K562 (cell line): ENCODE measurements at regions not wholly inside any gene's neighbourhood (a gene's known extent, or its start where the extent isn't known, plus 50 kb on each side); places are given as distances from the start of the nearest gene placed in this dataset.

ENCODE experiments used
- ATAC-seq: fragments of 200-7000 bp; cut with Tn5 transposase; 3 replicates; pipeline ENCODE4 v1.9.1; 2020; ENCODE audit warnings: moderate library complexity
- BruUV-seq: library from RNA; stranded (reverse); fragments of 400-500 nt; replicated peaks from 2 replicates; lab custom pipeline; 2021; lab: Mats Ljungman, UMichigan
- CTCF ChIA-PET: fragments of 300-600 bp; formaldehyde crosslinking; extraction: SDS; loops from one replicate; lab custom pipeline; 2021; ENCODE audit warnings: low intra/inter-chr PET ratio; lab: Yijun Ruan, JAX
- POLR2A ChIA-PET: fragments of 300-600, 350-650 bp; sonication (Branson Sonifier 250); formaldehyde crosslinking; extraction: SDS; loops from one replicate; lab custom pipeline; 2021; ENCODE audit warnings: antibody characterized with exemption, inconsistent platforms; lab: Yijun Ruan, JAX
- DNase-seq, 4 experiments: peaks; one replicate each; pipeline versions ENCODE4 v3.0.0 to v3.0.0-alpha.2; 2011 to 2018; ENCODE audit warnings: low spot score in 3 of 4, mixed read lengths in 3 of 4; ENCODE audit errors: extremely low read depth in 1 of 4
- FAIRE-seq: peaks from 2 replicates; lab custom pipeline; 2011; peaks lifted over from hg19 to GRCh38; lab: Jason Lieb, UNC
- H2AFZ ChIP-seq: 2 replicates; pipeline ENCODE4 v1.6.0; 2011; ENCODE audit warnings: low read depth, low read length, control low read depth, inconsistent platforms
- H3K27ac ChIP-seq: fragments of 200-600 bp; 3 replicates; pipeline ENCODE4 v1.8.0; 2011; ENCODE audit warnings: low read depth, mild to moderate bottlenecking, control low read depth, inconsistent platforms, low read length, moderate library complexity, mixed read lengths; ENCODE audit errors: extremely low read depth
- H3K27me3 ChIP-seq, 2 experiments: fragments of 300-600 bp in 1 of 2; 2 replicates in 1 of 2; 3 replicates in 1 of 2; pipeline versions ENCODE4 v1.6.0 to v1.8.0; 2011; ENCODE audit warnings: inconsistent platforms in 2 of 2, low read length in 2 of 2, mild to moderate bottlenecking in 1 of 2, mixed read lengths in 1 of 2, moderate library complexity in 1 of 2; ENCODE audit not compliant: control insufficient read depth in 2 of 2, insufficient read depth in 2 of 2
- H3K36me3 ChIP-seq: fragments of 300-600 bp; 3 replicates; pipeline ENCODE4 v1.8.0; 2011; ENCODE audit warnings: mild to moderate bottlenecking, low read length, inconsistent platforms; ENCODE audit not compliant: control insufficient read depth, insufficient read depth
- H3K4me1 ChIP-seq, 2 experiments: fragments of 200-600 bp in 1 of 2; replicated peaks in 1 of 2; 2 replicates in 1 of 2; 3 replicates in 1 of 2; pipeline versions ENCODE4 v1.5.1 to v1.8.0; 2011; ENCODE audit warnings: inconsistent platforms in 2 of 2, low read length in 2 of 2, mild to moderate bottlenecking in 1 of 2, mixed read lengths in 1 of 2, moderate library complexity in 1 of 2; ENCODE audit not compliant: control insufficient read depth in 2 of 2, insufficient read depth in 2 of 2
- H3K4me2 ChIP-seq: 2 replicates; pipeline ENCODE4 v1.6.1; 2011; ENCODE audit warnings: low read length, control low read depth, inconsistent platforms, mixed read lengths; ENCODE audit not compliant: insufficient read depth
- H3K4me3 ChIP-seq: fragments of 200-600 bp; sonication (generic), shearing (Covaris generic); 2 replicates; pipeline ENCODE4 v1.5.1; 2016; ENCODE audit warnings: control low read depth, inconsistent platforms
- H3K79me2 ChIP-seq: fragments of 200-600 bp; 3 replicates; pipeline ENCODE4 v1.8.0; 2011; ENCODE audit warnings: low read length, inconsistent platforms; ENCODE audit not compliant: control insufficient read depth, insufficient read depth
- H3K9ac ChIP-seq, 2 experiments: 2 replicates each; pipeline versions ENCODE4 v1.6.0 to v1.6.1; 2011; ENCODE audit warnings: low read depth in 2 of 2, low read length in 2 of 2, control low read depth in 1 of 2, inconsistent platforms in 1 of 2, mild to moderate bottlenecking in 1 of 2, mixed read lengths in 1 of 2; ENCODE audit not compliant: insufficient read depth in 1 of 2
- H3K9me1 ChIP-seq: one replicate; pipeline ENCODE4 v1.6.0; 2011; ENCODE audit warnings: inconsistent platforms, mild to moderate bottlenecking, low read length, moderate library complexity; ENCODE audit not compliant: control insufficient read depth, insufficient read depth
- H3K9me3 ChIP-seq: replicated peaks from 2 replicates; pipeline ENCODE4 v1.5.1; 2011; ENCODE audit warnings: low read depth, low read length, inconsistent platforms; ENCODE audit not compliant: control insufficient read depth, insufficient read depth
- H4K20me1 ChIP-seq: replicated peaks from 2 replicates; pipeline ENCODE4 v1.6.1; 2011; ENCODE audit warnings: low read length, inconsistent platforms, mixed read lengths; ENCODE audit not compliant: control insufficient read depth, insufficient read depth
- BRCA1 ChIP-seq, 2 experiments: fragments of 450-650 bp in 1 of 2; sonication (generic) in 1 of 2; formaldehyde crosslinking in 1 of 2; IDR thresholded peaks; 2 replicates each; pipeline versions ENCODE4 v1.5.0 to v1.6.1; 2017 to 2020; ENCODE audit warnings: mild to moderate bottlenecking in 1 of 2, missing genetic modification reagents in 1 of 2
- FOXP1 ChIP-seq: sonication (generic); formaldehyde crosslinking; IDR thresholded peaks from 2 replicates; pipeline ENCODE4 v1.8.0; 2022; ENCODE audit warnings: mild to moderate bottlenecking, missing genetic modification reagents
- HINFP ChIP-seq: fragments of 450-650 bp; conservative IDR thresholded peaks from 2 replicates; pipeline ENCODE4 v1.6.1; 2016; ENCODE audit warnings: missing genetic modification characterization, low read depth, mild to moderate bottlenecking, control low read depth, missing compliant biosample characterization
- TSC22D4 ChIP-seq: fragments of 450-650 bp; IDR thresholded peaks from 2 replicates; pipeline ENCODE4 v1.6.1; 2016; ENCODE audit warnings: missing genetic modification characterization, missing biosample characterization, control low read depth
- ZBTB8A ChIP-seq: fragments of 450-650 bp; IDR thresholded peaks from 2 replicates; pipeline ENCODE4 v1.6.1; 2018; ENCODE audit warnings: mild to moderate bottlenecking, moderate library complexity; ENCODE audit not compliant: partially characterized antibody
- WGBS: fragments of 100-300 bp; shearing (Covaris generic); methylation state at CpG from one replicate; pipeline ENCODE4 v1.1.6; 2016; ENCODE audit warnings: low coverage, mixed read lengths; ENCODE audit not compliant: insufficient coverage; ENCODE audit errors: missing lambda C conversion rate; 5-methylcytosine and 5-hydroxymethylcytosine counted together
- in situ Hi-C: fragments of 300-500 bp; cut with MboI; formaldehyde crosslinking; loops from 4 replicates; pipeline ENCODE4 v1.15.0; 2018; ENCODE audit warnings: inconsistent platforms, mixed read lengths
- intact Hi-C: fragments of 100-400 bp; cut with micrococcal nuclease; formaldehyde crosslinking; loops from 2 replicates; pipeline ENCODE4 v1.14.2; 2022

GRCh38 chr4:91914176-91914804, 389.5 kb upstream of the GRID2 start:
- DNase-seq (no peak), ATAC-seq (no peak), FAIRE-seq (no peak)
- Histone ChIP-seq H3K9ac (no peak overlapping the region), H3K9me1 (no peaks in the 10 kb centered on the region), H3K4me1 (no peaks in the 10 kb centered on the region), H3K4me2 (no peak overlapping the region), H3K9me3 (no peaks in the 10 kb centered on the region), H2AFZ (no peak overlapping the region), H3K4me3 (no peak overlapping the region), H3K36me3 (no peaks in the 10 kb centered on the region), H3K27me3 (no peaks in the 10 kb centered on the region), H4K20me1 (no peaks in the 10 kb centered on the region), H3K27ac (no peak overlapping the region), H3K79me2 (no peaks in the 10 kb centered on the region)
- CTCF ChIA-PET = no interaction called here
- intact Hi-C loops = no loop called here
- WGBS = 8% methylated on average over 1 of the region's 1 CpG
- POLR2A ChIA-PET = no interaction called here
- TF ChIP-seq BRCA1 (IDR thresholded peaks at IDR 0.05) (no peak), BRCA1 (CRISPR knock-in tag; IDR thresholded peaks at IDR 0.05) (no peak), ZBTB8A (no peak), HINFP (tag) (no peak), TSC22D4 (no peak), FOXP1 (CRISPR knock-in tag) (no peak)
- in situ Hi-C loops = no loop called here
- no TSS peak for BruUV-seq
